HEK293 (cell line): ENCODE measurements at regions not wholly inside any gene's neighbourhood (a gene's known extent, or its start where the extent isn't known, plus 50 kb on each side); places are given as distances from the start of the nearest gene placed in this dataset.

Experiments used
- CTCF ChIP-seq: fragments of 450-650 bp; formaldehyde crosslinking; IDR thresholded peaks from 2 replicates; pipeline ENCODE4 v1.5.1; 2016; ENCODE audit warnings: missing biosample characterization, missing genetic modification characterization
- EGR2 ChIP-seq: fragments of 450-650 bp; formaldehyde crosslinking; IDR thresholded peaks from 2 replicates; pipeline ENCODE4 v1.5.1; 2016; ENCODE audit warnings: low read depth, missing biosample characterization, missing genetic modification characterization
- GLI2 ChIP-seq: fragments of 450-650 bp; formaldehyde crosslinking; IDR thresholded peaks from 2 replicates; pipeline ENCODE4; 2017; ENCODE audit warnings: missing biosample characterization, missing genetic modification characterization, low read depth, borderline replicate concordance
- ZNF121 ChIP-seq: fragments of 450-650 bp; formaldehyde crosslinking; IDR thresholded peaks from 2 replicates; pipeline ENCODE4 v1.5.1; 2016; ENCODE audit warnings: missing biosample characterization, missing genetic modification characterization
- ZNF24 ChIP-seq: fragments of 450-650 bp; formaldehyde crosslinking; IDR thresholded peaks from 2 replicates; pipeline ENCODE4 v1.5.1; 2016; ENCODE audit warnings: missing biosample characterization, missing genetic modification characterization
- ZNF423 ChIP-seq: fragments of 450-650 bp; formaldehyde crosslinking; IDR thresholded peaks from 2 replicates; pipeline ENCODE4 v1.5.1; 2016; ENCODE audit warnings: missing biosample characterization, missing genetic modification characterization
- ZNF513 ChIP-seq: fragments of 450-650 bp; IDR thresholded peaks from 2 replicates; pipeline ENCODE4 v1.5.1; 2018; ENCODE audit warnings: missing biosample characterization, missing genetic modification characterization
- ZNF558 ChIP-seq: fragments of 450-650 bp; formaldehyde crosslinking; IDR thresholded peaks from 2 replicates; pipeline ENCODE4 v1.5.1; 2016; ENCODE audit warnings: missing biosample characterization, missing genetic modification characterization
- ZNF670 ChIP-seq: fragments of 450-650 bp; formaldehyde crosslinking; IDR thresholded peaks from 2 replicates; pipeline ENCODE4 v1.5.1; 2016; ENCODE audit warnings: missing biosample characterization, missing genetic modification characterization, low read depth
- ZNF776 ChIP-seq: fragments of 450-650 bp; formaldehyde crosslinking; IDR thresholded peaks from 2 replicates; pipeline ENCODE4 v1.5.0; 2017; ENCODE audit warnings: missing biosample characterization, missing genetic modification characterization, borderline replicate concordance
- ZNF791 ChIP-seq: fragments of 450-650 bp; formaldehyde crosslinking; IDR thresholded peaks from 2 replicates; pipeline ENCODE4 v1.5.1; 2016; ENCODE audit warnings: missing biosample characterization, missing genetic modification characterization
- ZNF843 ChIP-seq: fragments of 450-650 bp; formaldehyde crosslinking; IDR thresholded peaks from 2 replicates; pipeline ENCODE4 v1.5.1; 2016; ENCODE audit warnings: missing biosample characterization, missing genetic modification characterization
- ZSCAN4 ChIP-seq: fragments of 450-650 bp; formaldehyde crosslinking; IDR thresholded peaks from 2 replicates; pipeline ENCODE4 v1.5.1; 2017; ENCODE audit warnings: missing biosample characterization, missing genetic modification characterization

- no peak for TF ChIP-seq ZSCAN4 (tag by site-specific recombination)
- no peak for TF ChIP-seq ZNF791 (tag by site-specific recombination)
- no peak for TF ChIP-seq ZNF843
- TF ChIP-seq ZNF558: no peak
- no peak for TF ChIP-seq CTCF (tag by site-specific recombination)
- TF ChIP-seq ZNF776 (tag by site-specific recombination): no peak
- TF ChIP-seq ZNF121 (tag by site-specific recombination): no peak
- TF ChIP-seq ZNF423 (tag by site-specific recombination): no peak
- TF ChIP-seq ZNF513 (tag by site-specific recombination): no peak
- no peak for TF ChIP-seq ZNF24 (tag by site-specific recombination)
- TF ChIP-seq ZNF670 (tag by site-specific recombination): no peak
- TF ChIP-seq EGR2: no peak
- no peak for TF ChIP-seq GLI2 (tag by site-specific recombination)
Measured at GRCh38 chr1:221363039-221363438, 378.9 kb downstream of the DUSP10 start.
